NCI-H524 treated with DMSO at 0.1 percent for 48 hours (cell line): ENCODE measurements at regions not wholly inside any gene's neighbourhood (a gene's known extent, or its start where the extent isn't known, plus 50 kb on each side); places are given as distances from the start of the nearest gene placed in this dataset.
"Not testable (repeated sequence)": the region's sequence is repeated elsewhere in the genome, so short reads cannot be mapped to it uniquely, and the experiment has no call there.

ENCODE experiments used
- DNase-seq: peaks from one replicate; lab custom pipeline; 2025; lab: John Stamatoyannopoulos, UW

- DNase-seq: no peak
Measured at GRCh38 chr14:85315733-85316290, 214.1 kb upstream of the FLRT2 start.

- DNase-seq: no peak
Measured at GRCh38 chr14:85316701-85317410, 213.1 kb upstream of the FLRT2 start.

- no peak for DNase-seq
Measured at GRCh38 chr14:85317491-85318021, 212.4 kb upstream of the FLRT2 start.

GRCh38 chr14:85319101-85319500 is 210.8 kb upstream of the FLRT2 start:
- DNase-seq: no peak

- no peak for DNase-seq
Measured at GRCh38 chr14:85319998-85320630, 209.8 kb upstream of the FLRT2 start.

- peak; percentile 83 for DNase-seq
Measured at GRCh38 chr14:85325134-85326017, 204.6 kb upstream of the FLRT2 start.

GRCh38 chr14:85332401-85332800 is 197.5 kb upstream of the FLRT2 start:
- no peak for DNase-seq

- DNase-seq: no peak
Measured at GRCh38 chr14:85333313-85333712, 196.6 kb upstream of the FLRT2 start.

- no peak for DNase-seq
Measured at GRCh38 chr14:85333841-85334240, 196.1 kb upstream of the FLRT2 start.

- no peak for DNase-seq
Measured at GRCh38 chr14:85334316-85334715, 195.6 kb upstream of the FLRT2 start.

- DNase-seq: no peak
Measured at GRCh38 chr14:85336257-85336656, 193.7 kb upstream of the FLRT2 start.

GRCh38 chr14:85336817-85337216 is 193.1 kb upstream of the FLRT2 start:
- DNase-seq: no peak

GRCh38 chr14:85338895-85339294 is 191.0 kb upstream of the FLRT2 start:
- no peak for DNase-seq

GRCh38 chr14:85342858-85343607 is 186.9 kb upstream of the FLRT2 start:
- DNase-seq: no peak

GRCh38 chr14:85344171-85344570 is 185.8 kb upstream of the FLRT2 start:
- DNase-seq: no peak

GRCh38 chr14:85344847-85345570 is 184.9 kb upstream of the FLRT2 start:
- no peak for DNase-seq

GRCh38 chr14:85350667-85351066 is 179.3 kb upstream of the FLRT2 start:
- DNase-seq: no peak

GRCh38 chr14:85352588-85352987 is 177.4 kb upstream of the FLRT2 start:
- not testable (repeated sequence) for DNase-seq

GRCh38 chr14:85357120-85357519 is 172.8 kb upstream of the FLRT2 start:
- DNase-seq: no peak

GRCh38 chr14:85358136-85358785 is 171.7 kb upstream of the FLRT2 start:
- peak; percentile 78 for DNase-seq
